ENCODE measurements at regions not wholly inside any gene's neighbourhood (a gene's known extent, or its start where the extent isn't known, plus 50 kb on each side); places are given as distances from the start of the nearest gene placed in this dataset.

DNA sequence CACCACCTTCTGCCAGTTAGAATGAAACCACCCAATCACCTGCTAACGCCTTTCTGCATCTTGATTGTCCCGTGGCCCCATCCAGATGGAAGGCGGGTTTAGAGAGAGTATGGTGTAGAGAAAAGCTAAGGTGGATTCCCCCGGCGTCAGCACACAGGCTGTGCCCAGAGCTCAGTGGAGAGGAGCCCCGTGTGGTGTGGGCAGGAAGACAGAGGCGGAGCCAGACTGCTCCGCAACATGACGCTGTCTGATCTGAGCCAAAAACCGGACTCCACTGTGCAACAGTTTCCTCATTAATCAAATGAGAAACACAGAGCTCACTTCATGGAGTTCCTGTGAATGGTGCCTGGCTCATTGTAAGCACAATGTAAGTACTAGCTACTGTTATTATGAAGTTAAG lies 448.1 kb upstream of the SMIM21 start:
- Mint-ChIP-seq H3K27ac (no peak overlapping the region), H3K9me3 (peaks cover 12% of the 10 kb centered on the region), H3K27me3 (ENCODE audit: insufficient read depth, low read depth) (peaks cover 4% of the 10 kb centered on the region), H3K4me1 (peaks cover 16% of the 10 kb centered on the region), H3K36me3 (no peaks in the 10 kb centered on the region), H3K4me3 (no peak overlapping the region)
- H3K79me2 ChIP-seq (ENCODE audit: low read depth) = no peaks in the 10 kb centered on the region
- H3K4me3 ChIP-seq = no peak overlapping the region
- H3K27ac ChIP-seq = no peak overlapping the region
- H3F3A ChIP-seq (ENCODE audit: low read depth) = no peaks in the 10 kb centered on the region
- H3K4me1 ChIP-seq = no peaks in the 10 kb centered on the region
- H3K27me3 ChIP-seq = no peaks in the 10 kb centered on the region
- DNase-seq (ENCODE audit: low spot score) = no peak
- no peaks in the 10 kb centered on the region for H4K20me1 ChIP-seq (ENCODE audit: low read depth)
- H2AFZ ChIP-seq (replicated peaks) = no peak overlapping the region
- TF ChIP-seq EZH2phosphoT487 (IDR thresholded peaks at IDR 0.05) = no peak
- no peak for TF ChIP-seq EZH2 (IDR thresholded peaks at IDR 0.05)
- TF ChIP-seq, protein P1, sequence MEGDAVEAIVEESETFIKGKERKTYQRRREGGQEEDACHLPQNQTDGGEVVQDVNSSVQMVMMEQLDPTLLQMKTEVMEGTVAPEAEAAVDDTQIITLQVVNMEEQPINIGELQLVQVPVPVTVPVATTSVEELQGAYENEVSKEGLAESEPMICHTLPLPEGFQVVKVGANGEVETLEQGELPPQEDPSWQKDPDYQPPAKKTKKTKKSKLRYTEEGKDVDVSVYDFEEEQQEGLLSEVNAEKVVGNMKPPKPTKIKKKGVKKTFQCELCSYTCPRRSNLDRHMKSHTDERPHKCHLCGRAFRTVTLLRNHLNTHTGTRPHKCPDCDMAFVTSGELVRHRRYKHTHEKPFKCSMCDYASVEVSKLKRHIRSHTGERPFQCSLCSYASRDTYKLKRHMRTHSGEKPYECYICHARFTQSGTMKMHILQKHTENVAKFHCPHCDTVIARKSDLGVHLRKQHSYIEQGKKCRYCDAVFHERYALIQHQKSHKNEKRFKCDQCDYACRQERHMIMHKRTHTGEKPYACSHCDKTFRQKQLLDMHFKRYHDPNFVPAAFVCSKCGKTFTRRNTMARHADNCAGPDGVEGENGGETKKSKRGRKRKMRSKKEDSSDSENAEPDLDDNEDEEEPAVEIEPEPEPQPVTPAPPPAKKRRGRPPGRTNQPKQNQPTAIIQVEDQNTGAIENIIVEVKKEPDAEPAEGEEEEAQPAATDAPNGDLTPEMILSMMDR (IDR thresholded peaks at IDR 0.05) = no peak
- H3K9ac ChIP-seq = no peak overlapping the region
- no peaks in the 10 kb centered on the region for H3K9me3 ChIP-seq (ENCODE audit: low read depth)
- no peaks in the 10 kb centered on the region for H3K36me3 ChIP-seq
- H3K4me2 ChIP-seq = no peak overlapping the region

DNA sequence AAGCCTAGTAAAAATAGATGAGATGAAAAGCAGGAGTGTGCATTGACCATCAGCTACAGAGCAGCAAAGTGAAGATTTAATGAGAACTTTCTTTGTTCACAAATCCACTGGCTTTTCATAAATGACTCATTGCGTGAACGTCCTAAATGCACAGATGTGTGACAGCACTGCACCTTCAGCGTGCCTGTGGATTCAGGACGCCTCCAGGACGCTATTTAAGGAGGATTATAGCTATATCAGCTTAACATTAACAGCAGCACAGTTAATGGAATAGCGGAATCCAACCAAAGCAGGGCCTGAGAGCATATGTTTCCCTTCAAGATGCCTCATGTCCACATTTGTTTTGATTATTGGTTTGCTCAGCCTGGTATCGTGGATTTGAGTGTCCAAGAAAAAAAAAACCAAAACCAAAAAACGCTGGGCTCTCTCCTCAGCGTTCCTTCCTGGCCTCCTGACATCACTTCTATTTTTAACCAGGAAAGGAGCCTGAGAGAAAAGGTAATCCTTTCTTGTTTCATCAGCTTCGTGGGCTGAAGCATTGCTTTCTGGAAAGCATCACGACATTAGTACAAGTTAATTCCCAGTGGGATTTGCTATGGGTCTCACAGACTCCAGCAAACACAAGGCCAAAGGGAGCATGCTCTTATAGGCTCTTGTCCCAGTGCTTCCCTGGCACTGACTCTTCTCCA lies 447.0 kb upstream of the SMIM21 start:
- Histone ChIP-seq H3K27me3 (no peaks in the 10 kb centered on the region), H3F3A (ENCODE audit: low read depth) (no peaks in the 10 kb centered on the region), H3K79me2 (ENCODE audit: low read depth) (no peaks in the 10 kb centered on the region), H3K4me2 (no peak overlapping the region), H4K20me1 (ENCODE audit: low read depth) (no peaks in the 10 kb centered on the region), H3K4me1 (no peaks in the 10 kb centered on the region), H3K9ac (no peak overlapping the region), H3K27ac (no peak overlapping the region), H3K4me3 (no peak overlapping the region), H3K36me3 (no peaks in the 10 kb centered on the region), H3K9me3 (ENCODE audit: low read depth) (no peaks in the 10 kb centered on the region), H2AFZ (replicated peaks) (no peak overlapping the region)
- Mint-ChIP-seq H3K36me3 (no peaks in the 10 kb centered on the region), H3K9me3 (peaks cover 12% of the 10 kb centered on the region), H3K27me3 (ENCODE audit: insufficient read depth, low read depth) (peaks cover 4% of the 10 kb centered on the region), H3K4me1 (peaks cover 16% of the 10 kb centered on the region), H3K27ac (no peak overlapping the region), H3K4me3 (no peak overlapping the region)
- DNase-seq (ENCODE audit: low spot score) = no peak
- no peak for TF ChIP-seq EZH2 (IDR thresholded peaks at IDR 0.05)
- TF ChIP-seq, protein P1 (IDR thresholded peaks at IDR 0.05) = no peak

DNA sequence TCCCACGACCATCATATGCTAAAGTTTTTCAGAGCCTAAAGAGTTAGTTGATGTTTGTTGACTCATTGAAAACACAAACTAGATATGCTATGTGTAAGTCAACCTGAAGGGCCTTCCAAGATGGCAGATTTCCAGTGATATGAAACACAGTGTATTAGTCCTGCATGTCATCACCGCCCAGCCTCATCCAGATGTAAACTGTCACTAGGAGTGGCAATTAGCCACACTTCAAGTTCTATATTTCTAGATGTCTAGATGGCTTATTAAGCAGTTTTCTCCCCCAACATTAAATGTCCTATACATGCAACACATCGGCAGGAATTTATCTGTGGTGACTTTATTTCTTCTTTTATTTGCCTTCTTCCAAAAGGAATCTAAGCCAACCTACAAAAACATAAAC lies 444.1 kb upstream of the SMIM21 start:
- Histone ChIP-seq H3K4me3 (no peak overlapping the region), H4K20me1 (ENCODE audit: low read depth) (no peaks in the 10 kb centered on the region), H3K4me1 (peaks cover 7% of the 10 kb centered on the region), H3K4me2 (no peak overlapping the region), H3K9ac (no peak overlapping the region), H3K79me2 (ENCODE audit: low read depth) (no peaks in the 10 kb centered on the region), H3K27ac (no peak overlapping the region), H3F3A (ENCODE audit: low read depth) (no peaks in the 10 kb centered on the region), H2AFZ (replicated peaks) (no peak overlapping the region), H3K27me3 (no peaks in the 10 kb centered on the region), H3K36me3 (no peaks in the 10 kb centered on the region), H3K9me3 (ENCODE audit: low read depth) (no peaks in the 10 kb centered on the region)
- TF ChIP-seq EZH2phosphoT487 (IDR thresholded peaks at IDR 0.05) = no peak
- Mint-ChIP-seq H3K36me3 (no peaks in the 10 kb centered on the region), H3K27ac (no peak overlapping the region), H3K4me3 (no peak overlapping the region), H3K27me3 (ENCODE audit: insufficient read depth, low read depth) (peaks cover 4% of the 10 kb centered on the region), H3K9me3 (peaks cover 5% of the 10 kb centered on the region), H3K4me1 (peaks cover 23% of the 10 kb centered on the region)
- no peak for DNase-seq (ENCODE audit: low spot score)

DNA sequence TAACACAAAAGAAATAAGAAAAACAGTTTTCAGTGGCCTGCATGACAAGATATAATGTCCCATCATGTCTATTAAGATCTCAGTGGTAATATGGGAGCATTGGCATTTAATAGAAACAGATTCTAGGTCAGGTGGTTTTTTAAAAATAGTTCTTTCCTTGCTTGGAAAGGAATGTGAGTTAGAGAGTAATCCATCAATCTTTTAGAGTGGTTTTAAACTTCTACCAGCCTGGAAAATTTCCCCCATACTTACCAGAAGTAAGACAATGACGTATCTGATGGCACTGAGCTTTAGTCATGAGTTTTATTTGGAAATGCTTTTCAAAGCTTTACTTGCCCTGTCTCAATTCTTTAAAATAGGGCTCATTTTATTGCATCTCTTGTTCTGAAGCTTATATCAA lies 441.7 kb upstream of the SMIM21 start:
- Histone ChIP-seq H3K27ac (no peak overlapping the region), H3F3A (ENCODE audit: low read depth) (no peaks in the 10 kb centered on the region), H3K27me3 (no peaks in the 10 kb centered on the region), H3K9ac (no peak overlapping the region), H3K79me2 (ENCODE audit: low read depth) (no peaks in the 10 kb centered on the region), H3K4me2 (no peak overlapping the region), H3K4me1 (peaks cover 7% of the 10 kb centered on the region), H4K20me1 (ENCODE audit: low read depth) (no peaks in the 10 kb centered on the region), H3K9me3 (ENCODE audit: low read depth) (no peaks in the 10 kb centered on the region), H2AFZ (replicated peaks) (no peak overlapping the region), H3K4me3 (no peak overlapping the region), H3K36me3 (no peaks in the 10 kb centered on the region)
- no peak for DNase-seq (ENCODE audit: low spot score)
- Mint-ChIP-seq H3K9me3 (no peaks in the 10 kb centered on the region), H3K4me3 (no peak overlapping the region), H3K4me1 (peaks cover 14% of the 10 kb centered on the region), H3K36me3 (no peaks in the 10 kb centered on the region), H3K27ac (no peak overlapping the region), H3K27me3 (ENCODE audit: insufficient read depth, low read depth) (peaks cover 2% of the 10 kb centered on the region)
- TF ChIP-seq EZH2phosphoT487 (IDR thresholded peaks at IDR 0.05) (no peak), EZH2 (IDR thresholded peaks at IDR 0.05) (no peak)
- TF ChIP-seq, protein P1 (IDR thresholded peaks at IDR 0.05) = no peak
